ENCODE measurements at regions not wholly inside any gene's neighbourhood (a gene's known extent, or its start where the extent isn't known, plus 50 kb on each side); places are given as distances from the start of the nearest gene placed in this dataset.
"Not testable (repeated sequence)": the region's sequence is repeated elsewhere in the genome, so short reads cannot be mapped to it uniquely, and the experiment has no call there.

GRCh38 chr21:7916329-7917303 lies 2604.8 kb upstream of the TPTE start:
- intact Hi-C loops (cut with DNase I), result no loop called here
- DNase-seq, result no peak

GRCh38 chr21:7917729-7918128 lies 2603.7 kb upstream of the TPTE start:
- intact Hi-C loops (cut with DNase I), result no loop called here
- no peak for DNase-seq

GRCh38 chr21:7925918-7926582 lies 2595.3 kb upstream of the TPTE start:
- DNase-seq; intact Hi-C loops (cut with DNase I): not testable (repeated sequence)

- DNase-seq; intact Hi-C loops (cut with DNase I): not testable (repeated sequence)
These were observed 2592.9 kb upstream of the TPTE start for GRCh38 chr21:7928528-7928927.

- intact Hi-C loops (cut with DNase I), result not testable (repeated sequence)
These were observed 2591.8 kb upstream of the TPTE start for GRCh38 chr21:7929586-7929985.

GRCh38 chr21:7930445-7930844 lies 2590.9 kb upstream of the TPTE start:
- intact Hi-C loops (cut with DNase I); DNase-seq: not testable (repeated sequence)

More at GRCh38 chr21:7929586-7929985, 2591.8 kb upstream of the TPTE start:
- not testable (repeated sequence) for DNase-seq

GRCh38 chr21:7932113-7932512 lies 2589.3 kb upstream of the TPTE start:
- intact Hi-C loops (cut with DNase I); DNase-seq: not testable (repeated sequence)

GRCh38 chr21:7932834-7933233 lies 2588.5 kb upstream of the TPTE start:
- DNase-seq; intact Hi-C loops (cut with DNase I): not testable (repeated sequence)

GRCh38 chr21:7933923-7934322 lies 2587.5 kb upstream of the TPTE start:
- DNase-seq, result no peak
- intact Hi-C loops (cut with DNase I), result no loop called here

GRCh38 chr21:7937297-7937696 lies 2584.1 kb upstream of the TPTE start:
- DNase-seq; intact Hi-C loops (cut with DNase I): not testable (repeated sequence)

- DNase-seq; intact Hi-C loops (cut with DNase I): not testable (repeated sequence)
These were observed 2583.2 kb upstream of the TPTE start for GRCh38 chr21:7938223-7938622.

- intact Hi-C loops (cut with DNase I), result not testable (repeated sequence)
These were observed 2580.0 kb upstream of the TPTE start for GRCh38 chr21:7941432-7941831.

GRCh38 chr21:7942219-7942618 lies 2579.2 kb upstream of the TPTE start:
- intact Hi-C loops (cut with DNase I); DNase-seq: not testable (repeated sequence)

More at GRCh38 chr21:7941432-7941831, 2580.0 kb upstream of the TPTE start:
- not testable (repeated sequence) for DNase-seq

- DNase-seq; intact Hi-C loops (cut with DNase I): not testable (repeated sequence)
These were observed 2577.8 kb upstream of the TPTE start for GRCh38 chr21:7943534-7943933.

GRCh38 chr21:7947422-7947821 lies 2574.0 kb upstream of the TPTE start:
- intact Hi-C loops (cut with DNase I), result no loop called here
- no peak for DNase-seq

GRCh38 chr21:7948727-7949126 lies 2572.7 kb upstream of the TPTE start:
- DNase-seq; intact Hi-C loops (cut with DNase I): not testable (repeated sequence)

GRCh38 chr21:7949882-7950281 lies 2571.5 kb upstream of the TPTE start:
- DNase-seq; intact Hi-C loops (cut with DNase I): not testable (repeated sequence)

- intact Hi-C loops (cut with DNase I), result no loop called here
- no peak for DNase-seq
These were observed 2569.4 kb upstream of the TPTE start for GRCh38 chr21:7951854-7952519.

GRCh38 chr21:7952648-7953047 lies 2568.7 kb upstream of the TPTE start:
- intact Hi-C loops (cut with DNase I), result no loop called here
- DNase-seq, result no peak

Measured in head of caudate nucleus (tissue), 42 donors.